Fibroblast of lung (primary cell): ENCODE measurements at regions not wholly inside any gene's neighbourhood (a gene's known extent, or its start where the extent isn't known, plus 50 kb on each side); places are given as distances from the start of the nearest gene placed in this dataset.

ENCODE experiments used
- DNase-seq, 2 donors: peaks; one replicate each; pipeline versions ENCODE4 v3.0.0 to v3.0.0-alpha.2; 2010; ENCODE audit warnings: low read depth in 2 of 2
- H2AFZ ChIP-seq: 2 replicates; pipeline ENCODE4 v1.5.1; 2012; ENCODE audit warnings: low read length, control low read depth, inconsistent platforms
- H3K27ac ChIP-seq: 2 replicates; pipeline ENCODE4 v1.5.1; 2011; ENCODE audit warnings: low read length, control low read depth; ENCODE audit not compliant: insufficient read depth
- H3K27me3 ChIP-seq: 2 replicates; pipeline ENCODE4 v1.5.1; 2011; ENCODE audit warnings: mild to moderate bottlenecking, low read length; ENCODE audit not compliant: control insufficient read depth, insufficient read depth
- H3K36me3 ChIP-seq: 2 replicates; pipeline ENCODE4 v1.5.1; 2011; ENCODE audit warnings: low read length; ENCODE audit not compliant: control insufficient read depth, insufficient read depth
- H3K4me1 ChIP-seq: 2 replicates; pipeline ENCODE4 v1.5.1; 2011; ENCODE audit warnings: low read length; ENCODE audit not compliant: control insufficient read depth, insufficient read depth; ENCODE audit errors: extremely low read depth
- H3K4me2 ChIP-seq: 2 replicates; pipeline ENCODE4 v1.5.1; 2011; ENCODE audit warnings: low read length, control low read depth; ENCODE audit not compliant: insufficient read depth; ENCODE audit errors: extremely low read depth
- H3K4me3 ChIP-seq, 4 experiments: fragments of 200-600 bp in 1 of 4; sonication (generic) in 1 of 4; replicated peaks in 1 of 4; 2 replicates each; pipeline ENCODE4 v1.5.1; 2011 to 2016; ENCODE audit warnings: low read length in 4 of 4, low read depth in 3 of 4, mild to moderate bottlenecking in 3 of 4, control low read depth in 2 of 4, inconsistent platforms in 1 of 4, mixed read lengths in 1 of 4; ENCODE audit not compliant: insufficient read depth in 1 of 4; ENCODE audit errors: control extremely low read depth in 1 of 4
- H3K79me2 ChIP-seq: 2 replicates; pipeline ENCODE4 v1.5.1; 2012; ENCODE audit warnings: mild to moderate bottlenecking, low read length, inconsistent platforms; ENCODE audit not compliant: control insufficient read depth, insufficient read depth
- H3K9ac ChIP-seq: 2 replicates; pipeline ENCODE4 v1.5.1; 2011; ENCODE audit warnings: mild to moderate bottlenecking, low read length, control low read depth; ENCODE audit not compliant: insufficient read depth
- H3K9me3 ChIP-seq: 2 replicates; pipeline ENCODE4 v1.5.1; 2012; ENCODE audit warnings: low read depth, low read length; ENCODE audit not compliant: control insufficient read depth, insufficient read depth
- H4K20me1 ChIP-seq: 2 replicates; pipeline ENCODE4 v1.5.1; 2011; ENCODE audit warnings: low read length; ENCODE audit not compliant: control insufficient read depth, insufficient read depth; ENCODE audit errors: extremely low read depth
- EZH2 ChIP-seq: IDR thresholded peaks from 2 replicates; pipeline ENCODE4 v1.5.1; 2012; ENCODE audit warnings: low read length, control low read depth, mild to moderate bottlenecking; ENCODE audit errors: missing control alignments
- TF ChIP-seq, protein P1 (sequence below), 2 donors: IDR thresholded peaks in 1 of 2; conservative IDR thresholded peaks in 1 of 2; 1 replicate in 1 of 2; 2 replicates in 1 of 2; pipeline ENCODE4 v1.5.1; 2011 to 2012; ENCODE audit warnings: low read length in 2 of 2, control low read depth in 1 of 2, inconsistent platforms in 1 of 2, low read depth in 1 of 2, mild to moderate bottlenecking in 1 of 2

DNA sequence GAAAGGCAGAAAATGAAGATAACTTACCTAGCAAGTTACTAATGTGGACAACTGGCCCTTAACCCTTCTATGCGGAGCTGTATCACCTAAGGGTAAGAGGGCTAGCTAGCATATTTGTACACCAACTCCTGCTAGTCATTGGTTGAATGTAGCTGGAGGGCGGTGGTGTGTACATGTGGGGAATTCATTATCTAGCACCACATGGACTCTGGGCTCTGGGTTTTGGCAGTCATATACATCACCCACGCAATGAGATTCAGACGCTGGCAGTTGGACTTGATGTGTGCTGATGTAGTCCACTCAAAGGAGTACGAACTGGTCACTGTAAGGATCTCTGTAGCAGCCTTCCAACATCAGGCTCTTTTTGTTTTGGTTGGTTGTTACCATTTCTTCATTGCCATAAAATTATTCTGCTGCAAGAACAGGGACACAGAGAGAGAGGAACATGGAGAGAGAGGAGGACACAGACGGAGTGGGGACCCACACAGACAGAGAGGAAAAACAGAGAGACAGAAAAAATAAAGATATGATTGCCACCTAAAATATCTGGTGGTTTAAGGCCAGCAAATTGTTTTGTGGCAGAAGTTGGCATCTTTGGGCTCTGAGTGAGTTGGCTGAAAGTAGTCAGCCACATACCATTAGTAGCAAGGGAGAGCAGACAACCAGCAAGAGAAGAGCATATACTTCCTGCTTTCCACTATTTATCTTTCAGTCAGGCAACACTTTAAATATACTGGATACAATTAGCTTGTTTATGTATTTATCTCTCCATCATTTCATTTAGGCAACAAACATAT, 76.7 kb upstream of the MTPN start:
- Histone ChIP-seq H3K36me3 (no peaks in the 10 kb centered on the region), H2AFZ (no peak overlapping the region), H3K9me3 (no peaks in the 10 kb centered on the region), H3K27ac (no peak overlapping the region), H3K4me2 (no peak overlapping the region), H3K27me3 (no peaks in the 10 kb centered on the region), H3K4me3 (no peak overlapping the region), H4K20me1 (no peaks in the 10 kb centered on the region), H3K9ac (no peak overlapping the region), H3K4me1 (no peaks in the 10 kb centered on the region), H3K79me2 (no peaks in the 10 kb centered on the region)
- TF ChIP-seq, protein P1, sequence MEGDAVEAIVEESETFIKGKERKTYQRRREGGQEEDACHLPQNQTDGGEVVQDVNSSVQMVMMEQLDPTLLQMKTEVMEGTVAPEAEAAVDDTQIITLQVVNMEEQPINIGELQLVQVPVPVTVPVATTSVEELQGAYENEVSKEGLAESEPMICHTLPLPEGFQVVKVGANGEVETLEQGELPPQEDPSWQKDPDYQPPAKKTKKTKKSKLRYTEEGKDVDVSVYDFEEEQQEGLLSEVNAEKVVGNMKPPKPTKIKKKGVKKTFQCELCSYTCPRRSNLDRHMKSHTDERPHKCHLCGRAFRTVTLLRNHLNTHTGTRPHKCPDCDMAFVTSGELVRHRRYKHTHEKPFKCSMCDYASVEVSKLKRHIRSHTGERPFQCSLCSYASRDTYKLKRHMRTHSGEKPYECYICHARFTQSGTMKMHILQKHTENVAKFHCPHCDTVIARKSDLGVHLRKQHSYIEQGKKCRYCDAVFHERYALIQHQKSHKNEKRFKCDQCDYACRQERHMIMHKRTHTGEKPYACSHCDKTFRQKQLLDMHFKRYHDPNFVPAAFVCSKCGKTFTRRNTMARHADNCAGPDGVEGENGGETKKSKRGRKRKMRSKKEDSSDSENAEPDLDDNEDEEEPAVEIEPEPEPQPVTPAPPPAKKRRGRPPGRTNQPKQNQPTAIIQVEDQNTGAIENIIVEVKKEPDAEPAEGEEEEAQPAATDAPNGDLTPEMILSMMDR (conservative IDR thresholded peaks at IDR 0.05 in 1 of 2, IDR thresholded peaks at IDR 0.05 in 1 of 2; ENCODE audit: low read depth in 1 of 2, low read length in 2 of 2) = no peak
- TF ChIP-seq EZH2 = no peak
- DNase-seq = no peak

DNA sequence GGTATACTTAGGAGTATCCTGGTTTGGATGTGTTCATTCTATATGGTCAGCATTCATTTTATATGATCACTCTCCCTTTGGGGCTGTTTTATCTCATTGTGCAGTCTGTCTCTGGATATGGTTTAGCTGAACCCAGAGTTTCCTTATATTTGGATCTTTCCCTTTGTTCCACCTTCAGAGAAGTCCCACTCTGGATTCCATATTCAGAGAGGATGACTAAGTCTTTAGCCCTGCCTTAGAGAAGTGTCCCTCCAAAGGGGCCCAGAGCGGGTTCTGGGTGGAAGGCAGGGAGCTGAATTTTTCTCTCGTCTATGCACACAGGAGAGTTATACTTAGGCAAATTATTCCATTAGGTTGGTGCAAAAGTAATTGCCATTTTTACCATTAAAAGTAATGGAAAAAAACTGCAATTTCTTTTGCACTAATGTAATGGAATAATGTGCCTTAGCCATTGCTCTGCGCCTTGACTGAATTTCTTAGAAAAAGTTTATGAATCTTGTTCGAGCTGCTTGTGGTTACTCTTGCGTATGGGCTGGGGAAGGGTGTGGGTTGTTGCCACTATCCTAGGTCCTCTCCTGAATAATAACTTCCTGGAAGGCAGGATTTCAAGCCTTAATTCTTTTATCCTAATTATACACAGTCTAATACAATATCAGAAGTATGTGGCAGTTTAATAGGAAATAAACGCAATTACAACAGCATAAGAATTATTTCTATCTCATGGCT, 74.2 kb upstream of the MTPN start:
- H3K4me3 ChIP-seq = no peak overlapping the region
- no peak overlapping the region for H3K9ac ChIP-seq
- no peak overlapping the region for H3K27ac ChIP-seq
- no peaks in the 10 kb centered on the region for H3K36me3 ChIP-seq
- no peak overlapping the region for H3K4me2 ChIP-seq
- no peaks in the 10 kb centered on the region for H3K79me2 ChIP-seq
- H3K9me3 ChIP-seq = no peaks in the 10 kb centered on the region
- no peak for DNase-seq
- H3K4me1 ChIP-seq = no peaks in the 10 kb centered on the region
- no peak for TF ChIP-seq EZH2
- TF ChIP-seq, protein P1 (conservative IDR thresholded peaks at IDR 0.05 in 1 of 2, IDR thresholded peaks at IDR 0.05 in 1 of 2; ENCODE audit: low read depth in 1 of 2, low read length in 2 of 2) = no peak
- no peaks in the 10 kb centered on the region for H4K20me1 ChIP-seq
- H3K27me3 ChIP-seq = no peaks in the 10 kb centered on the region
- H2AFZ ChIP-seq = no peak overlapping the region

DNA sequence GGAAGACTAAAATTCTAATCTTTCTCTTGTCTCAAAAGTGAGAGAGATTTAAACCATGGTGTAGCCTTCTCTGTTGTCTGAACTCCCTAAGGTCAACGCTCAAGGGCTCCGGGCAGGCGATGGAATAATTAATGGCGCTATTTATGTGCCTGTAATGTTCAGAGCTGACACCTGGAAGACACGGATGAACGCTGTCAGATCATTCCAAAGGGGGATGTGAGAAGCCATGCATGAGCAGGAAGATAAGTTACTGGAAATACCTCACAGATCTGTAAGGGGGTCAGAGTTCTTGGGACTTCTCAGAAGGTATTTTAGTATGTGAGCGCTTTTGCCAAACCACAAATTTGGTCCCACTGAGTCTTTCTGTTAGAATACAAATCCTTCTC, 73.3 kb upstream of the MTPN start:
- DNase-seq = no peak
- Histone ChIP-seq H4K20me1 (no peaks in the 10 kb centered on the region), H3K9ac (no peak overlapping the region), H3K4me2 (no peak overlapping the region), H3K27me3 (no peaks in the 10 kb centered on the region), H3K36me3 (no peaks in the 10 kb centered on the region), H2AFZ (no peak overlapping the region), H3K4me1 (no peaks in the 10 kb centered on the region), H3K9me3 (no peaks in the 10 kb centered on the region), H3K4me3 (no peak overlapping the region), H3K79me2 (no peaks in the 10 kb centered on the region), H3K27ac (no peak overlapping the region)
- TF ChIP-seq EZH2 = no peak
- TF ChIP-seq, protein P1 (conservative IDR thresholded peaks at IDR 0.05 in 1 of 2, IDR thresholded peaks at IDR 0.05 in 1 of 2; ENCODE audit: low read depth in 1 of 2, low read length in 2 of 2) = no peak
